GM19025 (cell line): ENCODE measurements at regions not wholly inside any gene's neighbourhood (a gene's known extent, or its start where the extent isn't known, plus 50 kb on each side); places are given as distances from the start of the nearest gene placed in this dataset.

Experiments
- ATAC-seq: cut with Tn5 transposase; IDR thresholded peaks from one replicate; pipeline ENCODE4 v1.9.1; 2021; ENCODE audit warnings: mild to moderate bottlenecking, low read depth, moderate library complexity; ENCODE audit not compliant: unreplicated experiment

DNA sequence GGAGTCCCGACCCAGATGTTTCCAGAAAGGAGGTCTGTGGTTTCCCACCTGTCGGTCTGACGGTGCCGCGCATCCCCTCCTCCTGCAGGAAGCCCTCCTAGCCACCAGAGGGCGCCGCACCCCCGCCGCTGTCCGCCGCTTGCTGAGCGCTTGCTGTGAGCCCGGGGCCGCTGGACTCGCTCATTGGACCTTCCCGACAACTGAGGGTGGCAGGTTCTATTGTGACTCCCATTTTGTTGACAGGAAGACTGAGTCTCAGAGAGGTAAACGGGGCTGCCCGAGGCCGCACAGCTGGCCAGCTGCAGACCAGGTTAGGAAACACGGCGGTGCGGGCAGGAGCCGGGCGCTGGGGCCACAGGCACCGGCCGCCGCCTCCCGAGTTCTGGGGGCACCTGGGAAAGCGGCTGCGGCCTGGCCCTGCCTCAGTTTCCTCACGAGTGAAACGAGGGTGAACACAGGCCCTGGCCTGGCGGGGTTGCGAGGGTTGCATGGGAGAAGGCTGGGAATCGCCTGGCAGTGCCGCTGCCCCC is 191.1 kb upstream of the CIBAR2 start:
- no peak for ATAC-seq

GRCh38 chr16:85304337-85304736 is 192.1 kb upstream of the CIBAR2 start:
- ATAC-seq: no peak

- no peak for ATAC-seq
These were observed 194.0 kb upstream of the CIBAR2 start for GRCh38 chr16:85306071-85306792.

- no peak for ATAC-seq
These were observed 194.7 kb upstream of the CIBAR2 start for GRCh38 chr16:85306793-85307551.

DNA sequence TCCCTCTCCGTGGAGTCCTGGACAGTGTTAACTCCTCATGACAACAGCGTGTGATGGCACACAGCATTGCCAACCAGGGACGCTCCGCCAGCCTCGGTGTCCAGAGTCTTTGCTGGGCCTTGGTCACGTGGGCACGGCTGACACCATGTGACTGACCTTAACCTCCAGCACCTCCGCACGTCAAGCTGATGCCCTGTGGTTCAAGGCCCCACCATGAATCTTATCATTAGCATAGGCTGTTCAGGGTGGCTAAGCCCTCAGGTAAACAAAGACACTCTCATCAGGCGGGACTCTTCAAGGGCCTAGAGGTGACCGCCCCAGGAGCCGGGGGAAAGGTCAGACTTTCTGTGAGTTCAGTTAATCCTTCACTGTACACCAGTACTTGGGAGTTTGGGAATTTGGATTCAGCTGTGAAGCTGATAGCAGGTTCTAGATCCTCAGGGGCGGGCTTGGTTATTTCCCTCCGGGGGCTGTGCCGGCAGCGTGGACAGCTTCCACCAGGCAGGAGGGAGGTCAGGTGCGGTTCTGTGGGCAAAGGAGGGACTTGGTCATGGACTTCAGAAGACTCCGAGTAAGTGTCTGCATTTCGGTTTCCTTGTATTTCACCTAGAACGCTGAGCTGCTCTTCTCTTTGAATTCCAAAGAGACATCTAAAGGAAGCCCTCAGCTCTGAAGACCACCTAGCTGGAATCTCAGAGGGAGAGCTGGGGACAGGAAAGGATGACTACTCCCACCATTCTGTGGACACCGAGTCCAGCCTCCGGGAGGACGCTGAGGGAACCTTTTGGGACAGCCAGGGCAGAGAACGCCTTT is 195.5 kb upstream of the CIBAR2 start:
- no peak for ATAC-seq

GRCh38 chr16:85308611-85309540 is 196.6 kb upstream of the CIBAR2 start:
- ATAC-seq: no peak

- ATAC-seq: no peak
These were observed 197.7 kb upstream of the CIBAR2 start for GRCh38 chr16:85309656-85310587.

GRCh38 chr16:85310868-85311585 is 198.8 kb upstream of the CIBAR2 start:
- no peak for ATAC-seq

DNA sequence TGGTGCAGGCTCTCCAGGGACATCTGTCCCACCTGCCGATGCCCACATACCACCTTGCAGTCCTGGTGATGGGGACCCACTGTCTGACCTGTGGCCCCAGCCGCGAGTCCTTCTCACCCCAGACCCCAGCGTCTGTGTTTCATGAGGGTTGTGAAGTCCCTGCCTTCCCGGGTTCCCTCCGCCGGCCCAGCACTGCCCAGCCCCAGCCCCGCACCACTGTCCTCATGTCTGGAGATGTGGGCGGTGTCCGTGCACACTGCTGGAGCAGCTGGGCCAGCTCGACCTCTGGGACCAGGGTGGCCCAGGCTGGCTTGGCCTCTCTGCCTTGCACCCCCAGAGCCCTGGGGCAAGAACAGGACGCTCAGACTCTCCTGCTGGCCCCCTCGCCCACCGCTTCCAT is 199.5 kb upstream of the CIBAR2 start:
- ATAC-seq: no peak

- no peak for ATAC-seq
These were observed 199.9 kb upstream of the CIBAR2 start for GRCh38 chr16:85312174-85312573.

DNA sequence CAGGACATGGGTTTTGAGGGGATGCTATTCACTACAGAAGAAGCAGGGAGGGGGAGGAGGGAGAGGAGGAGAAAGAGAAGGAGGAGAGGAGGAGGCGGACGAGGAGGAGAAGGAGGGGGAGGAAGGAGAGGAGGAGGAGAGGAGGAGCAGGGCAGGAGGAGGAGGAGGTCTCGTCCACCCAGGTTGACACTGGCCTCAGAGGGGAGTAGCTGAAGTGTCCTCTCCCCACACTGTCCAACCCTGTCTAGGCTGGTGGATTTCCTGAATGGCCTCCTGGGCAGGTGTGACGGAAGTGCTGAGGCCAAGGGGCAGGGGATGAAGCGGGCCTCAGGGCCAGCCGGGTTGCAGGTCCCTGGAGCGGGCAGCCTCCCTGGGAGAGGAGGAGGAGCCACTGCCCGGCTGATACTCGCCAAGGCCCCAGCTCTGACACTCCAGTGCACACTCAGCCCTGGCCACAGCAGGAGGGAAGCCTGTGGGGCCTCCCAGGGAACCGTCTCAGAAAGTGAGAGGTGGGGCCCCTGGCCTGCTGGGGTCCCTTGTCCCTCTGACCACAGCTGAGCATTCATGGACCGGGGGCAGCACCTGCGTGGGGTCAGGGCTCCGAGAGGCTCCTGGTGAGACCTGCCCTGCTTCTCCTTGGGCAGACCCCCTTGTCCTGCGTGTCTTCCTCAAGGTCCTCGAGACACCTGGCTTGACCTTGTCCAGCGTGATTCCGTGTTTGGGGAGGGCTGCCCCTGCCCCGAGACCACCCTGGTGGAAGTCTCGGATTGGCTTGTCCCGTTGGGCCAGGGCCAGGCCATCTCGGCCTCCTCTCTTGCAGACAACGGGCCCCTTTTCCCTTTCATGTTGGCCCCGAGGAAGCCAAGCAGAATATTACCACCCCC is 200.6 kb upstream of the CIBAR2 start:
- ATAC-seq: no peak

DNA sequence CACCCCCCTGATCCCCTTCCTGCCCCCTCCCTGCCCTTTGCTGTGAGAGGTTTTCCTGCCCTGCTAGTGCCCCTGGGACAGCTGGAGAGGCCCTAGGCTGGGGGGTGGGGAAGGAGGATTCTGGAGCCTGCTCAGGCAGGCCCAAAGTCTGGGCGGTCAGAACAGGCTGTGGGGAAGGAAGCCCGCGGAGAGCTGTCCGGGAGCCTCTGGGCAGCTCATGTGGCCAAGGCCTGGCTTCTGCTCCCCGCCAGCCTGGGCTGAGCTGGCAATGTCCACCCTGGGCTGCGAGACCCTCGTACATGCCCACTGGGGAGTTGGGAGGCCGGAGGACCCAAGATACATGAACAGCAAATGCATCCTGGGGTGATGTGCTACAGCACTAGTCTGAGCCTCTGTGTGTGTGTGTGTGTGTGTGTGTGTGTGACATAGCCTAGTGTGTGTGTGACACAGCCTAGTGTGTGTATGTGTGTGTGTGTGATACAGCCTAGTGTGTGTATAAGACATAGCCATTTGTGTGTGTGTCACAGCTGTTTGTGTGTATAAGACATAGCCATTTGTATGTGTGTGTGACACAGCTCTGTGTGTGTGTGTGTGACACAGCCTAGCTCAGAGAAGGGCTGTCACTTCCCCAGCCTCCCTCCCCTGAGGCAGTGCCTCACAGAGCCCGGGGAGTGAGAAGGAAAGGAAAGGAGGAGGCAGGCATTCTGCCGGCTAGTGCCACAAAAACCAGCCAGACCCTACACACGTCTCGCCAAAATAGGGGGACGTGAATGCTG is 201.4 kb upstream of the CIBAR2 start:
- no peak for ATAC-seq

DNA sequence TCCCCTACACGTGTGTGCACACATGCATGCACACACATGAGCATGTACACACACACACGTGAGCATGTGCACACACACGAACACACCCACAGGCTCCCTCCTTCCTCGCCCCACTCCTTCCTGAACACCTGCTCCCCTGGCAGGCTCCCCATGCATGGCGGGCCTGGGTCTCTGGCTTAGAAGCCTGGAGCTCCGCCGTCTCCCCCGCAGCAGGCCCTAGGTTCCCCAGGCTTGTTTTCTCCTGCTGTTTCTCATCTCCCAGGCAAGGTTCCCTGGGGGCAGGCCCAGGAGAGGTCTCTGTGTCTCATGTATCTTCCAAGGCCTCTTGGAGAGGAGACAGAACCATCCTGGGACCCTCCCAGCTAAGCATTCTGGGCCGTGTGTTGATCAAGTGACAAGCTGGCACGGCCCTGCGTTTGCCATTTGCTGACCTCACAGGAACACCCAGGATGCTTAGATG is 202.3 kb upstream of the CIBAR2 start:
- ATAC-seq: no peak

- ATAC-seq: no peak
These were observed 203.6 kb upstream of the CIBAR2 start for GRCh38 chr16:85315866-85316265.

- ATAC-seq: no peak
These were observed 204.1 kb upstream of the CIBAR2 start for GRCh38 chr16:85316321-85316919.

DNA sequence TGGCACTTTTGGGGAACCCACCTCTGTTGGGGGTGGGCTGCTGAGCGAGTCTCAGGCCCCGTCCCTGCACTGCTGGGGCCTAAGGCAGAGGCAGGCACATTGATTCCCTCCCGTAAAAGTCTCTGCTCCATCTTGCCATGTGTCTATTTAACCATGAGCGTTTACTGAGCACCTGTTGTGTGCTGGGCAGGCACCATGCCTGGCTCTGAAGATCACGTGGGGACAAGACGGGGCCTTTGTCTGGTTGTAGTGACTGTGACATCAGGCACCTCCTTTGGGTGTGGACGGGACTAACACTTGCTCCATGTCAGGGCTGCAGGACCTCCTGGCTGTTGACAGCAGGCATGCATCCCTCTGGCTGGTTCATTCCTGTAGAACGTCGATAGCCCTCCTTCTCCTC is 204.7 kb upstream of the CIBAR2 start:
- ATAC-seq: no peak
